GM19372 (cell line): ENCODE measurements at regions not wholly inside any gene's neighbourhood (a gene's known extent, or its start where the extent isn't known, plus 50 kb on each side); places are given as distances from the start of the nearest gene placed in this dataset.
"Not testable (repeated sequence)": the region's sequence is repeated elsewhere in the genome, so short reads cannot be mapped to it uniquely, and the experiment has no call there.

Experiments
- ATAC-seq: cut with Tn5 transposase; IDR thresholded peaks from one replicate; pipeline ENCODE4 v1.9.1; 2021; ENCODE audit warnings: mild to moderate bottlenecking, low read depth, moderate library complexity; ENCODE audit not compliant: unreplicated experiment

- no peak for ATAC-seq
These were observed 68.7 kb upstream of the PRR23C start for GRCh38 chr3:139113231-139113992.

GRCh38 chr3:139113993-139114375 is 69.3 kb upstream of the PRR23C start:
- ATAC-seq: no peak

GRCh38 chr3:139116631-139117030 is 71.9 kb upstream of the PRR23C start:
- not testable (repeated sequence) for ATAC-seq

- no peak for ATAC-seq
These were observed 72.5 kb upstream of the PRR23C start for GRCh38 chr3:139117136-139117675.

- no peak for ATAC-seq
These were observed 73.4 kb upstream of the PRR23C start for GRCh38 chr3:139117883-139118760.

GRCh38 chr3:139118835-139119234 is 74.1 kb upstream of the PRR23C start:
- no peak for ATAC-seq

GRCh38 chr3:139119331-139120025 is 74.8 kb upstream of the PRR23C start:
- no peak for ATAC-seq

GRCh38 chr3:139120086-139121056 is 75.7 kb upstream of the PRR23C start:
- no peak for ATAC-seq

- no peak for ATAC-seq
These were observed 77.0 kb upstream of the PRR23C start for GRCh38 chr3:139121513-139122220.

- no peak for ATAC-seq
These were observed 77.5 kb upstream of the PRR23C start for GRCh38 chr3:139122221-139122581.

GRCh38 chr3:139122612-139123011 is 77.9 kb upstream of the PRR23C start:
- ATAC-seq: no peak

- no peak for ATAC-seq
These were observed 78.8 kb upstream of the PRR23C start for GRCh38 chr3:139123377-139124095.

GRCh38 chr3:139124197-139124596 is 79.5 kb upstream of the PRR23C start:
- ATAC-seq: no peak

GRCh38 chr3:139127101-139127500 is 82.4 kb upstream of the PRR23C start:
- no peak for ATAC-seq

- ATAC-seq: not testable (repeated sequence)
These were observed 82.9 kb upstream of the PRR23C start for GRCh38 chr3:139127629-139128028.

GRCh38 chr3:139128803-139129202 is 84.1 kb upstream of the PRR23C start:
- ATAC-seq: no peak

GRCh38 chr3:139129892-139130291 is 85.2 kb upstream of the PRR23C start:
- ATAC-seq: no peak

GRCh38 chr3:139130390-139131140 is 85.9 kb upstream of the PRR23C start:
- no peak for ATAC-seq
